ENCODE measurements at regions not wholly inside any gene's neighbourhood (a gene's known extent, or its start where the extent isn't known, plus 50 kb on each side); places are given as distances from the start of the nearest gene placed in this dataset.

- no peak for ATAC-seq
- TF ChIP-seq TOX (CRISPR knock-in tag; IDR thresholded peaks at IDR 0.05; ENCODE audit: borderline replicate concordance) (no peak), BACH2 (CRISPR knock-in tag; IDR thresholded peaks at IDR 0.05; ENCODE audit: borderline replicate concordance) (no peak), ZNF70 (CRISPR knock-in tag; IDR thresholded peaks at IDR 0.05) (no peak), ZNF565 (CRISPR knock-in tag; conservative IDR thresholded peaks at IDR 0.05; ENCODE audit: low read depth) (no peak), CSDC2 (CRISPR knock-in tag; IDR thresholded peaks at IDR 0.05) (no peak), PPARA (CRISPR knock-in tag; IDR thresholded peaks at IDR 0.05; ENCODE audit: borderline replicate concordance) (no peak), TSHZ2 (CRISPR knock-in tag; IDR thresholded peaks at IDR 0.05) (no peak), OSR1 (CRISPR knock-in tag; IDR thresholded peaks at IDR 0.05) (no peak), ZNF8 (CRISPR knock-in tag; IDR thresholded peaks at IDR 0.05) (no peak), PATZ1 (CRISPR knock-in tag; IDR thresholded peaks at IDR 0.05; ENCODE audit: borderline replicate concordance) (no peak), CREB5 (CRISPR knock-in tag; IDR thresholded peaks at IDR 0.05; ENCODE audit: low read depth) (no peak), ZC3H10 (CRISPR knock-in tag; IDR thresholded peaks at IDR 0.05) (no peak)
These were observed 549.9 kb downstream of the MIAT start for GRCh38 chr22:27207266-27207665.

- TF ChIP-seq ISL1 (CRISPR knock-in tag; IDR thresholded peaks at IDR 0.05) (peak; percentile 40), BACH2 (CRISPR knock-in tag; IDR thresholded peaks at IDR 0.05; ENCODE audit: borderline replicate concordance) (no peak)
- no peak for ATAC-seq
These were observed 550.5 kb downstream of the MIAT start for GRCh38 chr22:27207907-27208306.

- ATAC-seq, result no peak
- TF ChIP-seq ZC3H10 (CRISPR knock-in tag; IDR thresholded peaks at IDR 0.05), result no peak
- TF ChIP-seq ESRRG (CRISPR knock-in tag; IDR thresholded peaks at IDR 0.05), result no peak
- no peak for TF ChIP-seq GLIS3 (CRISPR knock-in tag; IDR thresholded peaks at IDR 0.05)
- TF ChIP-seq ZFP3 (CRISPR knock-in tag; IDR thresholded peaks at IDR 0.05), result no peak
- TF ChIP-seq POU6F1 (CRISPR knock-in tag; IDR thresholded peaks at IDR 0.05; ENCODE audit: borderline replicate concordance, low read depth), result no peak
- no peak for TF ChIP-seq BACH2 (CRISPR knock-in tag; IDR thresholded peaks at IDR 0.05; ENCODE audit: borderline replicate concordance)
- no peak for TF ChIP-seq ISL1 (CRISPR knock-in tag; IDR thresholded peaks at IDR 0.05)
- TF ChIP-seq ZNF70 (CRISPR knock-in tag; IDR thresholded peaks at IDR 0.05), result no peak
- TF ChIP-seq TCF4 (CRISPR knock-in tag; IDR thresholded peaks at IDR 0.05; ENCODE audit: borderline replicate concordance), result no peak
These were observed 552.8 kb downstream of the MIAT start for GRCh38 chr22:27210111-27210730.

- ATAC-seq, result no peak
- TF ChIP-seq ISL1 (CRISPR knock-in tag; IDR thresholded peaks at IDR 0.05) (no peak), ESRRG (CRISPR knock-in tag; IDR thresholded peaks at IDR 0.05) (no peak), ZNF8 (CRISPR knock-in tag; IDR thresholded peaks at IDR 0.05) (no peak), CREB5 (CRISPR knock-in tag; IDR thresholded peaks at IDR 0.05; ENCODE audit: low read depth) (no peak), GLIS3 (CRISPR knock-in tag; IDR thresholded peaks at IDR 0.05) (no peak), PATZ1 (CRISPR knock-in tag; IDR thresholded peaks at IDR 0.05; ENCODE audit: borderline replicate concordance) (no peak), SNAI2 (CRISPR knock-in tag; IDR thresholded peaks at IDR 0.05) (no peak), OSR1 (CRISPR knock-in tag; IDR thresholded peaks at IDR 0.05) (no peak), ZFP30 (CRISPR knock-in tag; IDR thresholded peaks at IDR 0.05) (no peak), CSDC2 (CRISPR knock-in tag; IDR thresholded peaks at IDR 0.05) (no peak), TOX (CRISPR knock-in tag; IDR thresholded peaks at IDR 0.05; ENCODE audit: borderline replicate concordance) (no peak), ZNF565 (CRISPR knock-in tag; conservative IDR thresholded peaks at IDR 0.05; ENCODE audit: low read depth) (no peak), TCF4 (CRISPR knock-in tag; IDR thresholded peaks at IDR 0.05; ENCODE audit: borderline replicate concordance) (no peak), POU6F1 (CRISPR knock-in tag; IDR thresholded peaks at IDR 0.05; ENCODE audit: borderline replicate concordance, low read depth) (no peak), ZNF70 (CRISPR knock-in tag; IDR thresholded peaks at IDR 0.05) (no peak), PPARA (CRISPR knock-in tag; IDR thresholded peaks at IDR 0.05; ENCODE audit: borderline replicate concordance) (no peak), ARNTL (CRISPR knock-in tag; IDR thresholded peaks at IDR 0.05; ENCODE audit: borderline replicate concordance, low read depth) (no peak), BACH2 (CRISPR knock-in tag; IDR thresholded peaks at IDR 0.05; ENCODE audit: borderline replicate concordance) (no peak)
These were observed 554.7 kb downstream of the MIAT start for GRCh38 chr22:27212102-27212501.
